ENCODE measurements at regions not wholly inside any gene's neighbourhood (a gene's known extent, or its start where the extent isn't known, plus 50 kb on each side); places are given as distances from the start of the nearest gene placed in this dataset.

DNA sequence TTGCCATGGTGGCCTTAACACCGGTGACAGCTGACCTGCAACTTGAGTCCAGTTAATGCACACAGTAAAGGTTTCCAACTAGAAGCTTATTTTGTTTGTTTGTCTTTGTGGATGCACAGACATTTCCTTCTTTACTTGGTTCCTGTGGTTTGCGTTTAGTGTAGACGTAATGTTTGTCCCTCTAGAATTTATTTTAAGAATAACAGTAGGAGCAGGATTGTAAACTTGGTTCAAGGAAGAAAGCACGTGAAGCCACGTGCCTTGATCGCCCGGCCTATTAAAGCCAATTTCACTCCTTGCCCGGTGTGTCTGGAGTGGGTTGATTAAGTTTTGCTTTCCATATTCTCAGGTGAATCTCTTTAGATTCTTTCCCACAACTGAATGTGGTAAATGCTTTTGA lies 263.2 kb upstream of the C2CD4B start:
- no peak overlapping the region for H3K4me3 Mint-ChIP-seq (ENCODE audit: unreplicated experiment)
- DNase-seq (ENCODE audit: extremely low spot score, unreplicated experiment), result no peak
- peaks cover 4% of the 10 kb centered on the region for H3K4me1 Mint-ChIP-seq (ENCODE audit: unreplicated experiment)
- TF ChIP-seq, protein P1, sequence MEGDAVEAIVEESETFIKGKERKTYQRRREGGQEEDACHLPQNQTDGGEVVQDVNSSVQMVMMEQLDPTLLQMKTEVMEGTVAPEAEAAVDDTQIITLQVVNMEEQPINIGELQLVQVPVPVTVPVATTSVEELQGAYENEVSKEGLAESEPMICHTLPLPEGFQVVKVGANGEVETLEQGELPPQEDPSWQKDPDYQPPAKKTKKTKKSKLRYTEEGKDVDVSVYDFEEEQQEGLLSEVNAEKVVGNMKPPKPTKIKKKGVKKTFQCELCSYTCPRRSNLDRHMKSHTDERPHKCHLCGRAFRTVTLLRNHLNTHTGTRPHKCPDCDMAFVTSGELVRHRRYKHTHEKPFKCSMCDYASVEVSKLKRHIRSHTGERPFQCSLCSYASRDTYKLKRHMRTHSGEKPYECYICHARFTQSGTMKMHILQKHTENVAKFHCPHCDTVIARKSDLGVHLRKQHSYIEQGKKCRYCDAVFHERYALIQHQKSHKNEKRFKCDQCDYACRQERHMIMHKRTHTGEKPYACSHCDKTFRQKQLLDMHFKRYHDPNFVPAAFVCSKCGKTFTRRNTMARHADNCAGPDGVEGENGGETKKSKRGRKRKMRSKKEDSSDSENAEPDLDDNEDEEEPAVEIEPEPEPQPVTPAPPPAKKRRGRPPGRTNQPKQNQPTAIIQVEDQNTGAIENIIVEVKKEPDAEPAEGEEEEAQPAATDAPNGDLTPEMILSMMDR (IDR thresholded peaks at IDR 0.05), result no peak
- H3K27me3 Mint-ChIP-seq (ENCODE audit: unreplicated experiment), result no peaks in the 10 kb centered on the region
- no peaks in the 10 kb centered on the region for H3K36me3 Mint-ChIP-seq (ENCODE audit: unreplicated experiment)
- no peaks in the 10 kb centered on the region for H3K9me3 Mint-ChIP-seq (ENCODE audit: unreplicated experiment)
- H3K27ac Mint-ChIP-seq (ENCODE audit: unreplicated experiment), result no peak overlapping the region

DNA sequence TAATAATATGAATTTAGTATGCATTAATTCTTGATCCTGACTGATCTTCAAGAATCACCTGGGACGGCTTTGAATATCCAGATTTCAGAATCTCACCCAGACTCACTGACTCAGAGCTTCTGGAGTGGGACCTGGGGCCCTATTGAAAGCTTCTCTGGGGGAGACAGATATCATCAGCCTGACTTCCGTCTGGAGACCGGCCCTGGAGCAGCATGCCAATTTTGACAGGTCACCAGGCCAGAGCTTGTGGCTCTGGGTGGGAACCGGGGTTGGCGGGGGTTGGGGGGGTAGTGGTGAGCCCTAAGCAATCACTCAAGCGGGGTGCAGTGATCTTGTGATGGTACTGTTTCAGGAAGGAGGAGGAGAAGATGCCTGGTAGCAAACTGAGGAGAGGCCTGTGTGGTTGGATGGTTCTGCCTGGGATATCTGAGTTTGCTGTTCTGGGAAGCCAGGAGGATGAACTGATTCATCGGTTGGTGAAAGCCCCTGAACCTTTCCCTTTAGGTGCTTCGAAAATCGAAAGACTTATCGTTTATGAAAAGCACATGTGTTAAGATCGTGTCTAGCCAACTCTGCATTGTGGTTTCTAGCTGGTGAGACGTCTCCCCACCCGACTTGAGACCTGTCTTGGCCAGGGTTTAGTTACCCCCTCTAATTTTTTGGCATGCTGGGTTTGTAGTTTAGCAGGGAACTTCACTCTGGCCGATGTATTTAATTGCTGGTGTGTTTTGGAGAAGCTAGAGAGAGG lies 263.9 kb upstream of the C2CD4B start:
- DNase-seq (ENCODE audit: extremely low spot score, unreplicated experiment), result no peak
- Mint-ChIP-seq H3K4me1 (ENCODE audit: unreplicated experiment) (peaks cover 4% of the 10 kb centered on the region), H3K36me3 (ENCODE audit: unreplicated experiment) (no peaks in the 10 kb centered on the region), H3K27ac (ENCODE audit: unreplicated experiment) (no peak overlapping the region), H3K9me3 (ENCODE audit: unreplicated experiment) (no peaks in the 10 kb centered on the region), H3K4me3 (ENCODE audit: unreplicated experiment) (no peak overlapping the region), H3K27me3 (ENCODE audit: unreplicated experiment) (no peaks in the 10 kb centered on the region)
- TF ChIP-seq, protein P1 (IDR thresholded peaks at IDR 0.05), result no peak

DNA sequence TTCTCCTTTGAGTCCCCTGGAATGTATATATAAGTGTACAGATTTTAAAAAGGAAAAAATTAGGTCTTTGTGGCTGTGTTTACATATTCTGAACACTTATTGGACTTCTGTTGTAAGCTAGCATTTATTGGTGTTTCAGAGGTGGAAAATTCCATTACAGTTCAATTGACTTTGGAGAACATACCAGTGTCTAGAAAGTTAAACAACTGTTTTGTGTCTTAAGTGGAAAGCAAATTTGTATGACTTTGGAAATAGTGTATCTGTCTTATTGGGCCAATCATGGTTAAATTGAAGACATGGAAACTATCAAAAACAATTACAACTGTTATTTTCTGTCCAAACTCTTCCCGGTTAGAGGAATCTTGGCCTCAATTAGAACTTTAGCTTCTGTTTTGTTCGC lies 265.0 kb upstream of the C2CD4B start:
- H3K4me3 Mint-ChIP-seq (ENCODE audit: unreplicated experiment), result no peak overlapping the region
- H3K27ac Mint-ChIP-seq (ENCODE audit: unreplicated experiment), result no peak overlapping the region
- H3K27me3 Mint-ChIP-seq (ENCODE audit: unreplicated experiment), result no peaks in the 10 kb centered on the region
- H3K9me3 Mint-ChIP-seq (ENCODE audit: unreplicated experiment), result no peaks in the 10 kb centered on the region
- no peaks in the 10 kb centered on the region for H3K36me3 Mint-ChIP-seq (ENCODE audit: unreplicated experiment)
- peaks cover 4% of the 10 kb centered on the region for H3K4me1 Mint-ChIP-seq (ENCODE audit: unreplicated experiment)
- DNase-seq (ENCODE audit: extremely low spot score, unreplicated experiment), result no peak
- TF ChIP-seq, protein P1 (IDR thresholded peaks at IDR 0.05), result no peak

DNA sequence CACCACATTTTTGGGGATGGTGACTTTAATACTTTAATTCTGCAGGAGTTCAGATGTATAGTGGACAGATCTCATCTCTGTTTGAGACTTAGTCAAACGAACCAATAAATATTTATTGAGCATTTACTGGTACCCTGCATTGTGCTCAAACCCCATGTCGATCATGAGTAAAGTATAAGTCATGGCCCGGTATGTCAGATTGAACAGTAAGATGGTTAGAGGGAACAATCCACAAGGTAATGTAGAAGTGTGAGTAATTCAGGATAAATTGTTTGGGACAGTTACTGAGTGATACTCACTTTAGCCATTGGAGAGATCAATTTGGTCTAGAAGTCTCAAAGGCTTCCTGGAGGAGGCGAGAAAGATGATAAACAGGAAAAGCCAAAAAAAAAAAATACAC lies 265.5 kb upstream of the C2CD4B start:
- Mint-ChIP-seq H3K27me3 (ENCODE audit: unreplicated experiment) (no peaks in the 10 kb centered on the region), H3K4me1 (ENCODE audit: unreplicated experiment) (peaks cover 4% of the 10 kb centered on the region), H3K4me3 (ENCODE audit: unreplicated experiment) (no peak overlapping the region), H3K9me3 (ENCODE audit: unreplicated experiment) (no peaks in the 10 kb centered on the region), H3K27ac (ENCODE audit: unreplicated experiment) (no peak overlapping the region), H3K36me3 (ENCODE audit: unreplicated experiment) (no peaks in the 10 kb centered on the region)
- TF ChIP-seq, protein P1 (IDR thresholded peaks at IDR 0.05), result no peak
- DNase-seq (ENCODE audit: extremely low spot score, unreplicated experiment), result no peak

DNA sequence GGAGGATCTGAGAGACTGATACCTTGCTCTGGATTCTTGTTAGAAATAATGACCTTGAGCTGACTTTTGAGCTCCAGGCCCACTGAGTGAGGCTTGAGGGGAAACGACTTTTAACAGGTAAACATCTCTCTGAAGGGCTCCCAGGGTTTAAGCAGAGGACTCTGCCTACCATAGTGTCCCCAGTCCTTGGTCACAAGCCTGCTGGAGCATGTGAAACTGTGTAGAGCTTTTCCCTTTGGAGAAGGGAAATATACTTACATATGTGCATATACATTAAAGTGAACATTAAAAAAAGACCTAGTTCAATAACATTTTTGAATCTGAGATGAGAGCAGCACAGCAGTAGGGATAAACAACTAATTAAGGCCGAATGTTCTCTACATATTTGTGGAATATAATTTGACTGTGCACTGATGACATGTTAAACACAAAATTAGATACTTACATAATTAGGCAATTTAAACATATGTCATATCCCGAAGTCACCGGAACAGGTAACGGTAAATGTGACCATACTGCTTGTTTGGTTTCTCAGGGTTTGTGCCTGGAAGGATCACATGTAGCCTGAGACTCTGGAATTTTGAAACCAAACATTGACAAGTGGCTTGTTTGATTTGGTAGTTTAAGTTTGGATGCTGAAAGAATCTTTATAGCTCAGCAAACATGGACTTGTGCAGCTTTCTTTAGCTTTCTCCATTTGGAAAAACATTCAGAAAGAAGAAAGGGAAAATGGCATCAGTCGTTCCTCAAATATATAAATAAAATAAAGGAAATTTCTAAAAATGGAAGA lies 266.1 kb upstream of the C2CD4B start:
- Mint-ChIP-seq H3K4me1 (ENCODE audit: unreplicated experiment) (peaks cover 4% of the 10 kb centered on the region), H3K36me3 (ENCODE audit: unreplicated experiment) (no peaks in the 10 kb centered on the region), H3K9me3 (ENCODE audit: unreplicated experiment) (no peaks in the 10 kb centered on the region), H3K4me3 (ENCODE audit: unreplicated experiment) (no peak overlapping the region), H3K27ac (ENCODE audit: unreplicated experiment) (no peak overlapping the region), H3K27me3 (ENCODE audit: unreplicated experiment) (no peaks in the 10 kb centered on the region)
- no peak for DNase-seq (ENCODE audit: extremely low spot score, unreplicated experiment)
- TF ChIP-seq, protein P1 (IDR thresholded peaks at IDR 0.05), result no peak

Data from osteocyte (in vitro differentiated cells).